H1 (cell line): ENCODE measurements at regions not wholly inside any gene's neighbourhood (a gene's known extent, or its start where the extent isn't known, plus 50 kb on each side); places are given as distances from the start of the nearest gene placed in this dataset.

Experiments used
- CTCF ChIA-PET: fragments of 300-600 bp; sonication (Branson Sonifier 250); formaldehyde crosslinking; loops from one replicate; lab custom pipeline; 2021; ENCODE audit not compliant: partially characterized antibody; lab: Charles Lee
- POLR2A ChIA-PET: fragments of 300-600 bp; sonication (Branson Sonifier 250); formaldehyde crosslinking; loops from one replicate; lab custom pipeline; 2021; ENCODE audit warnings: inconsistent platforms; ENCODE audit not compliant: partially characterized antibody; lab: Charles Lee
- DNase-seq, 2 experiments: peaks; one replicate each; pipeline versions ENCODE4 v3.0.0 to v3.0.0-alpha.2; 2010 to 2022; ENCODE audit warnings: low spot score in 2 of 2, low read depth in 1 of 2, mixed read lengths in 1 of 2
- FAIRE-seq: peaks from 2 replicates; lab custom pipeline; 2011; peaks lifted over from hg19 to GRCh38; lab: Jason Lieb, UNC
- H2AFZ ChIP-seq: 2 replicates; pipeline ENCODE4 v1.8.1; 2012; ENCODE audit warnings: low read length, inconsistent platforms
- H2AK5ac ChIP-seq: 2 replicates; pipeline ENCODE4 v1.6.1; 2013; ENCODE audit warnings: low read depth, low read length
- H2BK120ac ChIP-seq: replicated peaks from 2 replicates; pipeline ENCODE3; 2013; ENCODE audit warnings: low read depth, low read length, inconsistent platforms
- H2BK12ac ChIP-seq: 2 replicates; pipeline ENCODE4 v1.6.1; 2013; ENCODE audit warnings: low read depth, low read length
- H2BK15ac ChIP-seq: 2 replicates; pipeline ENCODE4 v1.6.1; 2013; ENCODE audit warnings: low read length
- H2BK20ac ChIP-seq: 2 replicates; pipeline ENCODE4 v1.6.1; 2013; ENCODE audit warnings: low read length
- H2BK5ac ChIP-seq: 2 replicates; pipeline ENCODE4 v1.6.1; 2013; ENCODE audit warnings: low read depth, low read length
- H3K14ac ChIP-seq: 2 replicates; pipeline ENCODE4 v1.6.1; 2013; ENCODE audit warnings: inconsistent platforms; ENCODE audit not compliant: insufficient read length
- H3K18ac ChIP-seq: 2 replicates; pipeline ENCODE4 v1.6.1; 2013; ENCODE audit warnings: low read length; ENCODE audit errors: extremely low read depth
- H3K23ac ChIP-seq: 2 replicates; pipeline ENCODE4 v1.6.1; 2013; ENCODE audit warnings: inconsistent platforms; ENCODE audit not compliant: insufficient read length
- H3K23me2 ChIP-seq: 2 replicates; pipeline ENCODE4 v1.6.1; 2013; ENCODE audit warnings: low read depth, low read length
- H3K27ac ChIP-seq: 2 replicates; pipeline ENCODE4 v1.6.1; 2011; ENCODE audit warnings: low read depth, low read length, inconsistent platforms
- H3K27me3 ChIP-seq, 4 experiments: replicated peaks in 1 of 4; 1 replicate in 1 of 4; 2 replicates in 3 of 4; pipeline versions ENCODE4 v1.6.1 to v1.8.1; 2011 to 2013; ENCODE audit warnings: low read length in 3 of 4, mild to moderate bottlenecking in 3 of 4, inconsistent platforms in 2 of 4, mixed read lengths in 2 of 4, moderate library complexity in 1 of 4; ENCODE audit not compliant: control insufficient read depth in 3 of 4, insufficient read depth in 3 of 4; ENCODE audit errors: extremely low read depth in 1 of 4
- H3K36me3 ChIP-seq, 4 experiments: 2 replicates each; pipeline versions ENCODE4 v1.6.1 to v1.8.1; 2011 to 2013; ENCODE audit warnings: mild to moderate bottlenecking in 4 of 4, low read length in 3 of 4, moderate library complexity in 2 of 4, control low read depth in 1 of 4, inconsistent platforms in 1 of 4; ENCODE audit not compliant: insufficient read depth in 4 of 4, control insufficient read depth in 2 of 4
- H3K4ac ChIP-seq: replicated peaks from 2 replicates; pipeline ENCODE3; 2013; ENCODE audit warnings: low read length, low read depth, mixed read lengths, inconsistent platforms; ENCODE audit not compliant: insufficient read length
- H3K4me1 ChIP-seq, 4 experiments: replicated peaks in 1 of 4; 1 replicate in 1 of 4; 2 replicates in 3 of 4; pipeline versions ENCODE4 v1.6.1 to v1.8.1; 2011 to 2013; ENCODE audit warnings: low read length in 3 of 4, inconsistent platforms in 2 of 4, mixed read lengths in 1 of 4; ENCODE audit not compliant: insufficient read depth in 4 of 4, control insufficient read depth in 3 of 4
- H3K4me2 ChIP-seq, 2 experiments: 2 replicates each; pipeline versions ENCODE4 v1.6.1 to v1.8.1; 2011 to 2013; ENCODE audit warnings: low read depth in 2 of 2, low read length in 2 of 2, control low read depth in 1 of 2, inconsistent platforms in 1 of 2, mild to moderate bottlenecking in 1 of 2; ENCODE audit not compliant: insufficient read depth in 1 of 2
- H3K4me3 ChIP-seq, 4 experiments: fragments of 200-600, 300-600 bp in 1 of 4; sonication (generic), shearing (Covaris generic), sonication (Bioruptor Twin) in 1 of 4; 2 replicates each; pipeline versions ENCODE4 v1.5.1 to v1.8.1; 2011 to 2016; ENCODE audit warnings: low read length in 4 of 4, low read depth in 3 of 4, control low read depth in 2 of 4, inconsistent platforms in 2 of 4, mild to moderate bottlenecking in 2 of 4, mixed read lengths in 1 of 4, moderate library complexity in 1 of 4; ENCODE audit not compliant: insufficient read depth in 2 of 4; ENCODE audit errors: extremely low read depth in 1 of 4
- H3K56ac ChIP-seq: replicated peaks from 2 replicates; pipeline ENCODE3; 2013; ENCODE audit warnings: low read depth, mild to moderate bottlenecking, mixed read lengths, low read length, inconsistent platforms; ENCODE audit not compliant: insufficient read length
- H3K79me1 ChIP-seq: 2 replicates; pipeline ENCODE4 v1.6.1; 2013; ENCODE audit warnings: low read depth, low read length, control low read depth
- H3K79me2 ChIP-seq, 2 experiments: 2 replicates each; pipeline versions ENCODE4 v1.6.1 to v1.8.1; 2012 to 2013; ENCODE audit warnings: low read length in 2 of 2, mild to moderate bottlenecking in 2 of 2, inconsistent platforms in 1 of 2; ENCODE audit not compliant: insufficient read depth in 2 of 2, control insufficient read depth in 1 of 2
- H3K9ac ChIP-seq, 4 experiments: replicated peaks in 1 of 4; 1 replicate in 1 of 4; 2 replicates in 3 of 4; pipeline versions ENCODE4 v1.6.1 to v1.8.1; 2011 to 2013; ENCODE audit warnings: low read depth in 3 of 4, low read length in 3 of 4, control low read depth in 2 of 4, mild to moderate bottlenecking in 2 of 4, moderate library complexity in 2 of 4, inconsistent platforms in 1 of 4; ENCODE audit errors: extremely low read depth in 1 of 4
- H3K9me3 ChIP-seq, 2 experiments: 2 replicates each; pipeline versions ENCODE4 v1.6.1 to v1.8.1; 2012 to 2013; ENCODE audit warnings: mild to moderate bottlenecking in 2 of 2, moderate library complexity in 2 of 2, control low read depth in 1 of 2, inconsistent platforms in 1 of 2, low read depth in 1 of 2, low read length in 1 of 2, mixed read lengths in 1 of 2; ENCODE audit not compliant: insufficient read depth in 2 of 2
- H4K20me1 ChIP-seq, 2 experiments: replicated peaks in 1 of 2; 2 replicates each; pipeline versions ENCODE3 to v1.8.1; 2011 to 2013; ENCODE audit warnings: inconsistent platforms in 2 of 2, low read length in 2 of 2, mild to moderate bottlenecking in 1 of 2; ENCODE audit not compliant: insufficient read depth in 2 of 2, control insufficient read depth in 1 of 2
- H4K5ac ChIP-seq: 2 replicates; pipeline ENCODE4 v1.6.1; 2013; ENCODE audit warnings: low read length, low read depth, mixed read lengths, inconsistent platforms; ENCODE audit not compliant: insufficient read length
- H4K8ac ChIP-seq: 2 replicates; pipeline ENCODE4 v1.8.0; 2013; ENCODE audit warnings: mild to moderate bottlenecking, moderate library complexity, low read length, inconsistent platforms; ENCODE audit not compliant: insufficient read depth; ENCODE audit errors: extremely low read depth
- H4K91ac ChIP-seq: replicated peaks from 2 replicates; pipeline ENCODE3; 2013; ENCODE audit warnings: low read length, mixed read lengths, inconsistent platforms; ENCODE audit not compliant: insufficient read length
- ASH2L ChIP-seq: fragments of 200-600, 300-600 bp; sonication (generic); IDR thresholded peaks from one replicate; pipeline ENCODE4 v1.7.1; 2017; ENCODE audit warnings: low read length
- BRCA1 ChIP-seq: IDR thresholded peaks from 2 replicates; pipeline ENCODE4 v1.6.1; 2012; ENCODE audit warnings: low read depth, low read length, improper control_type of control experiment
- CTCF ChIP-seq, 3 experiments: IDR thresholded peaks; 1 replicate in 2 of 3; 2 replicates in 1 of 3; pipeline versions ENCODE4 v1.5.1 to v1.6.1; 2011; ENCODE audit warnings: low read length in 3 of 3, mild to moderate bottlenecking in 3 of 3, inconsistent platforms in 2 of 3, low read depth in 1 of 3, moderate library complexity in 1 of 3; ENCODE audit not compliant: insufficient read depth in 1 of 3; ENCODE audit errors: control extremely low read depth in 1 of 3
- EGR1 ChIP-seq: IDR thresholded peaks from 2 replicates; pipeline ENCODE4 v1.6.1; 2011; ENCODE audit warnings: low read depth, low read length, borderline replicate concordance
- GTF2F1 ChIP-seq: IDR thresholded peaks from 2 replicates; pipeline ENCODE4 v1.6.1; 2012; ENCODE audit warnings: low read depth, low read length, improper control_type of control experiment, borderline replicate concordance
- KDM1A ChIP-seq: fragments of 200-600, 300-600 bp; sonication (generic); IDR thresholded peaks from 2 replicates; pipeline ENCODE4 v1.7.1; 2016; ENCODE audit warnings: mild to moderate bottlenecking, low read length, borderline replicate concordance
- POLR2AphosphoS5 ChIP-seq: IDR thresholded peaks from 2 replicates; pipeline ENCODE4 v1.6.1; 2011; ENCODE audit warnings: low read depth, low read length
- POU5F1 ChIP-seq: IDR thresholded peaks from 2 replicates; pipeline ENCODE4 v1.6.1; 2011; ENCODE audit warnings: low read depth, mild to moderate bottlenecking, low read length, moderate library complexity
- SUZ12 ChIP-seq: fragments of 200-600 bp; sonication (generic); IDR thresholded peaks from 2 replicates; pipeline ENCODE4 v1.6.1; 2012; ENCODE audit warnings: mild to moderate bottlenecking, inconsistent platforms, low read length, moderate library complexity, mixed read lengths
- TAF7 ChIP-seq: optimal IDR thresholded peaks from 2 replicates; pipeline ENCODE3; 2011; ENCODE audit warnings: low read depth, mild to moderate bottlenecking, inconsistent platforms, low read length, moderate library complexity, borderline replicate concordance
- TEAD4 ChIP-seq: IDR thresholded peaks from 2 replicates; pipeline ENCODE4 v1.6.1; 2012; ENCODE audit warnings: low read depth, low read length, inconsistent platforms, mixed read lengths
- USF2 ChIP-seq: IDR thresholded peaks from 2 replicates; pipeline ENCODE4 v1.6.1; 2011; ENCODE audit warnings: low read length, improper control_type of control experiment
- WGBS, 2 experiments: shearing (Covaris generic) in 1 of 2; methylation state at CpG; one replicate each; pipeline versions ENCODE4 v1.1.6 to v1.1.7; 2013 to 2015; ENCODE audit warnings: low lambda C conversion rate in 2 of 2, mixed read lengths in 2 of 2, inconsistent platforms in 1 of 2, low coverage in 1 of 2, missing lambda C conversion rate in 1 of 2; ENCODE audit not compliant: insufficient replicate concordance in 2 of 2, insufficient coverage in 1 of 2, insufficient read length in 1 of 2; ENCODE audit errors: extremely low coverage in 1 of 2, missing lambda C conversion rate in 1 of 2; 5-methylcytosine and 5-hydroxymethylcytosine counted together

- ChIA-PET POLR2A (no interaction called here), CTCF (interaction anchor here (0.8 kb wide), 1 partner anchor 80 kb away, joined by 3 read pairs; no protein-coding TSS in a partner anchor)
- H2BK20ac ChIP-seq = no peak overlapping the region
- no peak overlapping the region for H4K91ac ChIP-seq
- H3K4me3 ChIP-seq = no peak overlapping the region
- H3K9me3 ChIP-seq = no peaks in the 10 kb centered on the region
- H4K20me1 ChIP-seq = no peaks in the 10 kb centered on the region
- H2BK12ac ChIP-seq = no peak overlapping the region
- no peak overlapping the region for H3K14ac ChIP-seq
- H4K5ac ChIP-seq = no peak overlapping the region
- no peak overlapping the region for H2AFZ ChIP-seq
- WGBS, 2 experiments = 92% methylated on average over 4 of the region's 4 CpGs; no CpG with 5 or more reads in 1 of the 2 experiments
- H3K4me1 ChIP-seq = no peaks in the 10 kb centered on the region
- no peaks in the 10 kb centered on the region for H3K23me2 ChIP-seq
- H3K36me3 ChIP-seq = no peaks in the 10 kb centered on the region
- no peak overlapping the region for H2BK5ac ChIP-seq
- no peaks in the 10 kb centered on the region for H3K27me3 ChIP-seq
- no peak overlapping the region for H3K56ac ChIP-seq
- H3K27ac ChIP-seq = no peak overlapping the region
- FAIRE-seq = no peak
- H3K9ac ChIP-seq = no peak overlapping the region
- H3K4ac ChIP-seq = no peak overlapping the region
- no peak overlapping the region for H4K8ac ChIP-seq
- no peak overlapping the region for H2BK15ac ChIP-seq
- no peak overlapping the region for H3K4me2 ChIP-seq
- H3K79me1 ChIP-seq = no peaks in the 10 kb centered on the region
- H2BK120ac ChIP-seq = no peak overlapping the region
- H3K18ac ChIP-seq = no peak overlapping the region
- no peaks in the 10 kb centered on the region for H3K79me2 ChIP-seq
- H2AK5ac ChIP-seq = no peak overlapping the region
- DNase-seq = no peak
- H3K23ac ChIP-seq = no peak overlapping the region
- TF ChIP-seq POU5F1 (no peak), TAF7 (no peak), BRCA1 (no peak), CTCF (IDR thresholded peaks at IDR 0.05; ENCODE audit: control extremely low read depth in 1 of 3, insufficient read depth in 1 of 3, low read depth in 1 of 3, low read length in 3 of 3) (no peak), GTF2F1 (no peak), EGR1 (no peak), ASH2L (no peak), KDM1A (no peak), SUZ12 (no peak), TEAD4 (no peak), POLR2AphosphoS5 (no peak), USF2 (no peak)
These were observed 201.6 kb upstream of the SKOR2 start for GRCh38 chr18:47453038-47453437.
